ENCODE measurements at regions not wholly inside any gene's neighbourhood (a gene's known extent, or its start where the extent isn't known, plus 50 kb on each side); places are given as distances from the start of the nearest gene placed in this dataset.

DNA sequence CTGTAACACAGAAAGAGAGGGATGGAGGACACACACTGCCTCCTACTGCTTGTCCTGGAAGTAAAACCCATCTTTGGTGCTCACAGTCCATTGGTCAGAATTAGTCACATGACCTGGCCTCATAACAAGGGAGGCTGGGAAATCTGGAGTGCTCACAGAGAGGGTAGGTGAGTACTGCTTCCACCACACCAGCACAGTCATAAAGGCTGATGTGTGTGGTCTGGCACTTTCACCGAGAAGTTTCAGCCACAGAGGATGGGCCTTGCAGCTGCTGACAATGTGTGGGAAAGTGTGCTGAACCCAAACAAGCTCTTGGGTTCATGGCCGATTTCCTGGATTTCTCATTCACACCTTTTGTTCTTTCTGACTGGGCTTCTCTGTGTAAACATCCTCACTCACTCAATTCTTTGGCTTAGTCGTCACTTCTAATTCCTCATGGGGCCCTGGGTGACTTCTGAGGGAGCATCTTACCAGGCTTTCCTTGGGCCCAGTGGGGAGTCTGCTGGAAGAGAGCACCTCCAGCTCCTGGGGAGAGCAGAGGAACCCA is 100.7 kb downstream of the ASB7 start:
- TF ChIP-seq, protein P1, sequence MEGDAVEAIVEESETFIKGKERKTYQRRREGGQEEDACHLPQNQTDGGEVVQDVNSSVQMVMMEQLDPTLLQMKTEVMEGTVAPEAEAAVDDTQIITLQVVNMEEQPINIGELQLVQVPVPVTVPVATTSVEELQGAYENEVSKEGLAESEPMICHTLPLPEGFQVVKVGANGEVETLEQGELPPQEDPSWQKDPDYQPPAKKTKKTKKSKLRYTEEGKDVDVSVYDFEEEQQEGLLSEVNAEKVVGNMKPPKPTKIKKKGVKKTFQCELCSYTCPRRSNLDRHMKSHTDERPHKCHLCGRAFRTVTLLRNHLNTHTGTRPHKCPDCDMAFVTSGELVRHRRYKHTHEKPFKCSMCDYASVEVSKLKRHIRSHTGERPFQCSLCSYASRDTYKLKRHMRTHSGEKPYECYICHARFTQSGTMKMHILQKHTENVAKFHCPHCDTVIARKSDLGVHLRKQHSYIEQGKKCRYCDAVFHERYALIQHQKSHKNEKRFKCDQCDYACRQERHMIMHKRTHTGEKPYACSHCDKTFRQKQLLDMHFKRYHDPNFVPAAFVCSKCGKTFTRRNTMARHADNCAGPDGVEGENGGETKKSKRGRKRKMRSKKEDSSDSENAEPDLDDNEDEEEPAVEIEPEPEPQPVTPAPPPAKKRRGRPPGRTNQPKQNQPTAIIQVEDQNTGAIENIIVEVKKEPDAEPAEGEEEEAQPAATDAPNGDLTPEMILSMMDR (conservative IDR thresholded peaks at IDR 0.05), result no peak
- no peak for DNase-seq (ENCODE audit: low read depth, low spot score)

DNA sequence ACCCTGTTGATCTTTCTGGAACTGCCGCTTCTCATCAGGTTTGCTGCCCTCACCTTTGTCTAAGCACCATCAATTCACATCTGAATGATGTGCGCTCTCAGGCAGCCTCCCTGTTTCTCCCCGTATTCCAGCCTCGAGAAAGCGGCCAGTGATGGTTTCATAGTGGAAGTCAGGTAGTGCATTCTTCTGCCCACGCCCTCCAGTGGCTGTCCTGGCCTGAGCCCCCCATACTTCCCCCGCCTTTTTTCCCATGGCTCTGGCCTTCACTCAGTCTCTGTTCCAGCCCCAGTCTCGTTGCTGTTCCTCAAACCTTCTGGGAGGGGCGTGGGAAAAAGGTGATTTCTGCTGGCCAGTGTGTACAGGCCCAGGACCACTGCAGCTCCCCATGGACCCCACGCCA is 101.3 kb downstream of the ASB7 start:
- peaks cover 6% of the 10 kb centered on the region for H3K27me3 Mint-ChIP-seq (ENCODE audit: low read depth)

More for the DNA sequence above, 100.7 kb downstream of the ASB7 start:
- Mint-ChIP-seq H3K4me1 (no peaks in the 10 kb centered on the region), H3K4me3 (no peak overlapping the region), H3K36me3 (ENCODE audit: low read depth) (no peaks in the 10 kb centered on the region), H3K27ac (ENCODE audit: unreplicated experiment) (no peak overlapping the region), H3K27me3 (ENCODE audit: low read depth) (peaks cover 8% of the 10 kb centered on the region), H3K9me3 (peaks cover 9% of the 10 kb centered on the region)

DNA sequence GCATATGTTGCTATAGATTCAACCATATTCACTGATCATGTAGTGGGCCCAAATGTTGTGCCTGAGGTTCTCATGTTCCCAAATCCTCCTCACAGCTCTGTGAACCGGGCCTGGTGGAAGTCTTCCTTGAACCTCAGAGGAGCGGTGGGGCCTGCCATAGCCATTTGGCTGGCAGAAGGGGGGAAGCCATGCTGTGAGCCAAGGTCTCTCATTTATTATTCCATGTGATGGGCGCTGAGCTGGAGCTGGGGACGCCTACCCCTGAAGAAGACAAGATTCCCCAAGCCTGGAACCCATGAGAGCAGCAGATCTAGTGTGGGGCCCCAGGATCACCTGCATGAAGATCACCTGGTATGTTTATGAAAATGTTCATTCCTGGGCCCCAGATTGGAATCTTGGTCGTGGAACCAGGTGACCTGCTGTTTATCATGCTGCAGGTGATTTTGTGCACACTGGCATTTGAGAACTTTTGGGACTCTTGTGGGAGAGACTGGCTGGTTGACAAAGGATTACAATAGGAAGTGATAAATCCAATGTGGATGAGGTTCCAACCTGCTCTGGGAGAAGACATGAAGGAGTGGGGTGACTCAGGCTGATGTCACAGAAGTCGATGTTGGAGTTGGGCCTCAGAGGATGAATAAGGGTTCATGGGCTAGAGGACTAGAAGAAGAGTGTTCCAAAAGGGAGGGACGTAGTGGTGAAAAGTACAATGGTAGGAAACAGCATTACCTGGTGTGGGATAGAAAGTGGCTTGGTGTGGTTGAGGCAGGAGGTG is 102.1 kb downstream of the ASB7 start:
- Mint-ChIP-seq H3K36me3 (ENCODE audit: low read depth) (peaks cover 4% of the 10 kb centered on the region), H3K4me1 (no peaks in the 10 kb centered on the region), H3K27me3 (ENCODE audit: low read depth) (peaks cover 3% of the 10 kb centered on the region), H3K4me3 (no peak overlapping the region), H3K9me3 (peaks cover 11% of the 10 kb centered on the region), H3K27ac (ENCODE audit: unreplicated experiment) (no peak overlapping the region)
- TF ChIP-seq, protein P1 (conservative IDR thresholded peaks at IDR 0.05), result no peak
- no peak for DNase-seq (ENCODE audit: low read depth, low spot score)

More for the DNA sequence above, 101.3 kb downstream of the ASB7 start:
- Mint-ChIP-seq H3K27ac (ENCODE audit: unreplicated experiment) (no peak overlapping the region), H3K9me3 (peaks cover 9% of the 10 kb centered on the region), H3K4me1 (no peaks in the 10 kb centered on the region), H3K4me3 (no peak overlapping the region), H3K36me3 (ENCODE audit: low read depth) (peaks cover 3% of the 10 kb centered on the region)
- no peak for DNase-seq (ENCODE audit: low read depth, low spot score)
- TF ChIP-seq, protein P1 (conservative IDR thresholded peaks at IDR 0.05), result no peak

DNA sequence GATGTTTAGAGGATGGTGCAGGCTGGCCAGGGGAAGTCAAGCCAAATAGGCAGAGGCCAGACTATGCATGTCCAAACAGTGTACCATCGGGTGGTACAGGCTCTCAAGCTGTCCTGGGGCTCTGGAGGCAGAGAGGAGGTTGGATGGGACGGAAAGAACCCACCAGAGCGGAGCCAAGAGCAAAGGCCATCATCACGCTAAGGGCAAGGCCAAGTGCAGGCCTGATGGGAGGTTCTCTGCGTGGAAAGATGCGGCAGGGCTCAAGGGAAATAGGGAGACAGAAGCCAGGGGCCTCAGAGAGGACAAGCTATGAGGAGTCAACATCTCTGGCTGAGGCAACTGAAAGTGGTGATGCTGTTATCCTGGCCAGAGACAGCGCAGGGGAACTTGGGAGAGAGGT is 102.7 kb downstream of the ASB7 start:
- H3K4me3 Mint-ChIP-seq, result no peak overlapping the region
- peaks cover 17% of the 10 kb centered on the region for H3K9me3 Mint-ChIP-seq
- TF ChIP-seq, protein P1 (conservative IDR thresholded peaks at IDR 0.05), result no peak
- peaks cover 3% of the 10 kb centered on the region for H3K27me3 Mint-ChIP-seq (ENCODE audit: low read depth)
- no peak for DNase-seq (ENCODE audit: low read depth, low spot score)
- no peaks in the 10 kb centered on the region for H3K4me1 Mint-ChIP-seq
- H3K27ac Mint-ChIP-seq (ENCODE audit: unreplicated experiment), result no peak overlapping the region
- H3K36me3 Mint-ChIP-seq (ENCODE audit: low read depth), result peaks cover 7% of the 10 kb centered on the region

DNA sequence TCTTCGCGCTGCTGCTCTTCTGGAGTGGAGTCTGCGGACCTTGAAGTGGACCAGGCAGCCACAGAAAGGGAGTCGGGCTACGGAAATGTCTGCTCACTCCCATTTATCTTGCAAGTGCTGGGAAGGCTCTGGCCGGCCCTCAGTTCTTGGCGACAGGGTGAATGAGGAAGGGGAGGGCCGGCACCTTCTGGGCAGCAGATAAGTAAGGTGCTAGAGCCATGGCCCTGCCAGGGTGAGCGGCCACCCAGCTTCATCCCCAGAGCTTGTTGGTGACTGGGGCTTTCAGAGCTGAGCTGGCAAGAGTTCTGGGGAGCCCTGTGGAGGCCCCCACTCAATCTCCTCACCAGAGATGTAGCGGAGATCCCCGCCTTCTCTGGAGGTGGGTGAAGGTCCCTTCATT is 103.5 kb downstream of the ASB7 start:
- peaks cover 3% of the 10 kb centered on the region for H3K27me3 Mint-ChIP-seq (ENCODE audit: low read depth)
- H3K9me3 Mint-ChIP-seq, result peaks cover 22% of the 10 kb centered on the region
- peaks cover 10% of the 10 kb centered on the region for H3K36me3 Mint-ChIP-seq (ENCODE audit: low read depth)
- DNase-seq (ENCODE audit: low read depth, low spot score), result no peak
- TF ChIP-seq, protein P1 (conservative IDR thresholded peaks at IDR 0.05), result no peak
- H3K4me1 Mint-ChIP-seq, result no peaks in the 10 kb centered on the region
- H3K27ac Mint-ChIP-seq (ENCODE audit: unreplicated experiment), result no peak overlapping the region
- no peak overlapping the region for H3K4me3 Mint-ChIP-seq

Data from neural crest cell (in vitro differentiated cells).